GM12878 (cell line): ENCODE measurements at regions not wholly inside any gene's neighbourhood (a gene's known extent, or its start where the extent isn't known, plus 50 kb on each side); places are given as distances from the start of the nearest gene placed in this dataset.

ENCODE experiments used
- BRCA1 ChIP-seq: IDR thresholded peaks from 2 replicates; pipeline ENCODE4 v1.6.1; 2011; ENCODE audit warnings: low read depth, low read length, improper control_type of control experiment
- KDM1A ChIP-seq: fragments of 200-600 bp; sonication (generic); IDR thresholded peaks from 2 replicates; pipeline ENCODE4 v1.6.1; 2016; ENCODE audit warnings: borderline replicate concordance
- SREBF1 ChIP-seq: IDR thresholded peaks from 2 replicates; pipeline ENCODE4 v1.6.1; 2012; ENCODE audit warnings: mild to moderate bottlenecking, low read length
- ZNF24 ChIP-seq: fragments of 450-650 bp; IDR thresholded peaks from 2 replicates; pipeline ENCODE4 v1.6.1; 2017; ENCODE audit warnings: antibody characterized with exemption, mild to moderate bottlenecking
- TF ChIP-seq, protein P1 (sequence below), 3 experiments: IDR thresholded peaks in 2 of 3; conservative IDR thresholded peaks in 1 of 3; 2 replicates each; pipeline ENCODE4 v1.5.1; 2011; ENCODE audit warnings: low read depth in 3 of 3, low read length in 3 of 3, mild to moderate bottlenecking in 3 of 3, control low read depth in 2 of 3, moderate library complexity in 2 of 3, inconsistent platforms in 1 of 3, mixed read lengths in 1 of 3; ENCODE audit not compliant: control insufficient read depth in 2 of 3, insufficient read depth in 1 of 3; ENCODE audit errors: extremely low read depth in 1 of 3

DNA sequence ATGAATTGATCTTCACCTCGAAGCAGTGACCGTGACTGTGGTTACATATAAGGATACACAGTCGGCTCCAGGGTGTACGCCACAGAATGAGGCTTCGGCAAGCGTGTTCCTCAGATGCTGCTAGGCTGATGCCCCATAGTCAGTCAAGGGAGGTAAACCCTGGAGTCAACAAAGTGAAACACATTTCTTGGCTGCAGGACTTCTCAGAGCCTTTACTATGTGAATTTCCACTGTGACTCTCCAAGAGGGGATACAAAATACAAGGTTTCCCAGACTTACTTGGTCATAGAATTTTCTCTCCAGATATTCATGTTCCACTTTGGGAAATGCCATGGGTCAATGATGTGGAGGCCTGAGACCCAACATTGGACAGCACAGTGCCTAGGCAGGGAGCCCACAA lies 260.6 kb downstream of the BCL11B start:
- TF ChIP-seq SREBF1 (no peak), KDM1A (no peak), ZNF24 (no peak), BRCA1 (no peak)
- TF ChIP-seq, protein P1, sequence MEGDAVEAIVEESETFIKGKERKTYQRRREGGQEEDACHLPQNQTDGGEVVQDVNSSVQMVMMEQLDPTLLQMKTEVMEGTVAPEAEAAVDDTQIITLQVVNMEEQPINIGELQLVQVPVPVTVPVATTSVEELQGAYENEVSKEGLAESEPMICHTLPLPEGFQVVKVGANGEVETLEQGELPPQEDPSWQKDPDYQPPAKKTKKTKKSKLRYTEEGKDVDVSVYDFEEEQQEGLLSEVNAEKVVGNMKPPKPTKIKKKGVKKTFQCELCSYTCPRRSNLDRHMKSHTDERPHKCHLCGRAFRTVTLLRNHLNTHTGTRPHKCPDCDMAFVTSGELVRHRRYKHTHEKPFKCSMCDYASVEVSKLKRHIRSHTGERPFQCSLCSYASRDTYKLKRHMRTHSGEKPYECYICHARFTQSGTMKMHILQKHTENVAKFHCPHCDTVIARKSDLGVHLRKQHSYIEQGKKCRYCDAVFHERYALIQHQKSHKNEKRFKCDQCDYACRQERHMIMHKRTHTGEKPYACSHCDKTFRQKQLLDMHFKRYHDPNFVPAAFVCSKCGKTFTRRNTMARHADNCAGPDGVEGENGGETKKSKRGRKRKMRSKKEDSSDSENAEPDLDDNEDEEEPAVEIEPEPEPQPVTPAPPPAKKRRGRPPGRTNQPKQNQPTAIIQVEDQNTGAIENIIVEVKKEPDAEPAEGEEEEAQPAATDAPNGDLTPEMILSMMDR (IDR thresholded peaks at IDR 0.05 in 2 of 3, conservative IDR thresholded peaks at IDR 0.05 in 1 of 3; ENCODE audit: control insufficient read depth in 2 of 3, extremely low read depth in 1 of 3, insufficient read depth in 1 of 3, low read depth in 3 of 3, low read length in 3 of 3) = no peak
